HEK293T (cell line): ENCODE measurements at regions not wholly inside any gene's neighbourhood (a gene's known extent, or its start where the extent isn't known, plus 50 kb on each side); places are given as distances from the start of the nearest gene placed in this dataset.

ENCODE experiments used
- CTCF ChIA-PET: fragments of 350-600 bp; formaldehyde crosslinking; extraction: SDS; loops from one replicate; lab custom pipeline; 2021; ENCODE audit warnings: antibody characterized with exemption, inconsistent platforms; lab: Yijun Ruan, JAX
- POLR2A ChIA-PET: fragments of 350-600 bp; formaldehyde crosslinking; extraction: SDS; loops from one replicate; lab custom pipeline; 2020; ENCODE audit warnings: antibody characterized with exemption, inconsistent platforms; lab: Yijun Ruan, JAX
- DNase-seq: peaks from one replicate; pipeline ENCODE4 v3.0.0; 2012; ENCODE audit warnings: mixed read lengths; ENCODE audit errors: extremely low spot score
- ARNT ChIP-seq: fragments of 450-650 bp; IDR thresholded peaks from 2 replicates; pipeline ENCODE4 v1.6.1; 2017; ENCODE audit warnings: mild to moderate bottlenecking
- BHLHE40 ChIP-seq: fragments of 450-650 bp; IDR thresholded peaks from 2 replicates; pipeline ENCODE4 v1.6.1; 2016; ENCODE audit warnings: mild to moderate bottlenecking, moderate library complexity, borderline replicate concordance
- CTBP1 ChIP-seq: fragments of 450-650 bp; IDR thresholded peaks from 2 replicates; pipeline ENCODE4 v1.6.1; 2016; ENCODE audit warnings: borderline replicate concordance
- ELF4 ChIP-seq: fragments of 450-650 bp; IDR thresholded peaks from 2 replicates; pipeline ENCODE4 v1.6.1; 2017; ENCODE audit warnings: antibody characterized with exemption
- FOXA1 ChIP-seq: fragments of 450-650 bp; IDR thresholded peaks from 2 replicates; pipeline ENCODE4 v1.6.1; 2016; ENCODE audit warnings: mild to moderate bottlenecking
- FOXK2 ChIP-seq: fragments of 450-650 bp; IDR thresholded peaks from 2 replicates; pipeline ENCODE4 v1.6.1; 2016; ENCODE audit warnings: mild to moderate bottlenecking
- FOXM1 ChIP-seq: fragments of 450-650 bp; IDR thresholded peaks from 2 replicates; pipeline ENCODE4 v1.6.1; 2017; ENCODE audit warnings: mild to moderate bottlenecking, borderline replicate concordance
- HDGF ChIP-seq: fragments of 450-650 bp; IDR thresholded peaks from 2 replicates; pipeline ENCODE4 v1.6.1; 2017; ENCODE audit warnings: antibody characterized with exemption, borderline replicate concordance
- L3MBTL2 ChIP-seq: fragments of 450-650 bp; conservative IDR thresholded peaks from 2 replicates; pipeline ENCODE4 v1.6.1; 2016; ENCODE audit warnings: mild to moderate bottlenecking
- LEF1 ChIP-seq: fragments of 450-650 bp; IDR thresholded peaks from 2 replicates; pipeline ENCODE4 v1.6.1; 2017; ENCODE audit warnings: mild to moderate bottlenecking, borderline replicate concordance
- NFRKB ChIP-seq: fragments of 450-650 bp; IDR thresholded peaks from 2 replicates; pipeline ENCODE4 v1.6.1; 2016; ENCODE audit warnings: mild to moderate bottlenecking, moderate library complexity
- PKNOX1 ChIP-seq: fragments of 450-650 bp; IDR thresholded peaks from 2 replicates; pipeline ENCODE4 v1.6.1; 2016
- SP1 ChIP-seq: fragments of 450-650 bp; IDR thresholded peaks from 2 replicates; pipeline ENCODE4 v1.6.1; 2017
- SUZ12 ChIP-seq: fragments of 450-650 bp; IDR thresholded peaks from 2 replicates; pipeline ENCODE4 v1.6.1; 2016; ENCODE audit warnings: mild to moderate bottlenecking
- TARDBP ChIP-seq: fragments of 450-650 bp; IDR thresholded peaks from 2 replicates; pipeline ENCODE4 v1.6.1; 2016
- ZNF384 ChIP-seq: fragments of 450-650 bp; IDR thresholded peaks from 2 replicates; pipeline ENCODE4 v1.6.1; 2016

DNA sequence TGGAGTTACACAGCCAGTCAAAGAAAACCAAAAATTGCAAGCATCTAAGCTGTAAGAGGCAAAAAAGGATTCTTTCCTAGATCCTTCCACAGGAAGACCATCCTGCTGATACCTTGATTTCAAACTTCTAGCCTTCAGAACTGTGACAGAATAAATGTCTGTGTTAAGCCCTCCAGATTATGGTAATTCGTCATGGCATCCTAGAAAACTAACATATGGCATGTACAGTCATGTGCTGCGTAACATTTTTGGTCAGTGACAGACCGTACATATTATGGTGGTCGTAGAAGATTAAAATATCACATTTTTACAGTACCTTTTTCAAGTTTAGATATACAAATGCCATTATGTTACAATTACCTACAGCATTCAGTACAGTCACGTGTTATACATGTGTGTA is 660.9 kb upstream of the LMO3 start:
- no peak for DNase-seq
- ChIA-PET CTCF (no interaction called here), POLR2A (no interaction called here)
- TF ChIP-seq SP1 (no peak), FOXK2 (no peak), FOXM1 (no peak), ZNF384 (no peak), CTBP1 (no peak), ELF4 (no peak), BHLHE40 (no peak)

DNA sequence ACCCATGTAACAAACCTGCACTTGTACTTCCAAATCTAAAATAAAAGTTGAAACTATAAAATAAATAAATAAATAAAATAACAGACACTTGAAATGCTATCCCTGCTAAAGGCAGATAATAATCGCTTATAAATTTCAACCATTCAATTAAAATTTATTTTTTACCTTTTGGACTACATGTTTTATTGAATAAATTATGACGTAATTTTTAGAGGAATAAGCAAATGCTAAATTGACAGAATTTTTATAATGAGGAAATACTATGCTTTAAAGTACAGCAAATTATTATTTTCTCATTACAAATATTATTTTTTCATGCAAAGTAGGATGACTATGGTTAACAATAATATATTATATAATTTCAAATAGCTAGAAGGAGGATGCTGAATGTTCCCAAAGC is 658.6 kb upstream of the LMO3 start:
- POLR2A ChIA-PET: no interaction called here
- TF ChIP-seq CTBP1: no peak
- TF ChIP-seq SP1: no peak
- no peak for TF ChIP-seq ELF4
- no peak for TF ChIP-seq L3MBTL2
- no peak for TF ChIP-seq BHLHE40
- DNase-seq: no peak
- CTCF ChIA-PET: no interaction called here

- DNase-seq: no peak
- ChIA-PET CTCF (no interaction called here), POLR2A (no interaction called here)
- TF ChIP-seq BHLHE40 (no peak), HDGF (no peak), TARDBP (no peak), SP1 (no peak), CTBP1 (no peak), NFRKB (no peak), L3MBTL2 (no peak), LEF1 (no peak), FOXK2 (no peak), PKNOX1 (no peak), SUZ12 (no peak), ZNF384 (no peak), FOXA1 (no peak), ARNT (no peak), FOXM1 (no peak), ELF4 (no peak)
These were observed 633.9 kb upstream of the LMO3 start for GRCh38 chr12:17239874-17240273.

GRCh38 chr12:17235996-17236395 is 630.0 kb upstream of the LMO3 start:
- no peak for TF ChIP-seq HDGF
- DNase-seq: no peak
- CTCF ChIA-PET: no interaction called here
- POLR2A ChIA-PET: no interaction called here

GRCh38 chr12:17215759-17216570 is 610.0 kb upstream of the LMO3 start:
- CTCF ChIA-PET: no interaction called here
- POLR2A ChIA-PET: no interaction called here
- no peak for DNase-seq
- no peak for TF ChIP-seq LEF1
- TF ChIP-seq BHLHE40: no peak
- TF ChIP-seq HDGF: no peak
- TF ChIP-seq ELF4: no peak
- no peak for TF ChIP-seq SUZ12
- TF ChIP-seq FOXK2: no peak
- no peak for TF ChIP-seq FOXM1
- TF ChIP-seq L3MBTL2: no peak
- no peak for TF ChIP-seq CTBP1
- no peak for TF ChIP-seq ARNT
- no peak for TF ChIP-seq TARDBP
- TF ChIP-seq NFRKB: no peak
- no peak for TF ChIP-seq PKNOX1
- no peak for TF ChIP-seq ZNF384
- TF ChIP-seq SP1: no peak

- no peak for DNase-seq
- ChIA-PET POLR2A (no interaction called here), CTCF (no interaction called here)
- TF ChIP-seq PKNOX1 (no peak), LEF1 (no peak), TARDBP (no peak), CTBP1 (no peak), HDGF (no peak), SP1 (no peak), FOXK2 (no peak), ARNT (no peak), SUZ12 (no peak), ZNF384 (no peak), L3MBTL2 (no peak), BHLHE40 (no peak), FOXM1 (no peak), NFRKB (no peak), FOXA1 (no peak), ELF4 (no peak)
These were observed 609.0 kb upstream of the LMO3 start for GRCh38 chr12:17214929-17215328.
